HG03060 (cell line): ENCODE measurements at regions not wholly inside any gene's neighbourhood (a gene's known extent, or its start where the extent isn't known, plus 50 kb on each side); places are given as distances from the start of the nearest gene placed in this dataset.
"Not testable (repeated sequence)": the region's sequence is repeated elsewhere in the genome, so short reads cannot be mapped to it uniquely, and the experiment has no call there.

Experiments used
- ATAC-seq: cut with Tn5 transposase; IDR thresholded peaks from one replicate; pipeline ENCODE4 v1.9.1; 2021; ENCODE audit warnings: low read depth, moderate number of reproducible peaks; ENCODE audit not compliant: unreplicated experiment

DNA sequence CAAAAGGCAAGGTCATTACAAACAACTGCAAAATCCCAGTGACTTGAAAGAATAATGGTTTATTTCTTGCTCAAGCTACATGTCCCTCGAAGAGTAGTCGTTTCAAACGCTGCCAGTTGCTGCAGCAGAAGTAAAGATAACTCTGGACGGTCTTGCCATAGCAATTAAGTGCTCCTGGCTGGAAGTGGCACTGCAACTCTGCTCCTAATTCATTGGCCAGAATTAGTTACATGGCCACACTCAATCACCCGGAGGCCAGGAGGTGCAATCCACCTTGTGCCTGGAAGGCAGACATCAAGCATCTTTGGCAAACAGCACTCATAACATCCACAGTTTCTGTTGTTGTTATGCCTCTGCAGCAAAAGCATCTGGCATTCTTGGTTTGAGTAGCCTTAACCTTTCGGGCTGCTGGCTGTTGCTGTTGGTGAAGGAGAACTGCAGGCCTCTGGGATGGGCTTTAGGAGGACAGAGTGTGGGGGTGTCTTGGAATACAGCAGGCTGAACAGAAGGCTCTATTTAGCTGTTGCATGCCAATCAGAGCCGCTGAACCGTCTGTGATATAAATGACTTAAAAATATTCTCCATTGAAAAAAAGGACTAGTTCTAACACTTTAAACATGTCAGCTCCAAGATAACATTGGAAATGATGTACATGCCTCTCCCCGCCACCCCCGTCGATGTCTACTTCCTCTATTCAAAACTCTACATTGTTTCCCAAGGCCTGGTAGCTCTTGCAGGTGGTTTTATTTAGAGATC lies 123.5 kb upstream of the DYRK2 start:
- no peak for ATAC-seq

DNA sequence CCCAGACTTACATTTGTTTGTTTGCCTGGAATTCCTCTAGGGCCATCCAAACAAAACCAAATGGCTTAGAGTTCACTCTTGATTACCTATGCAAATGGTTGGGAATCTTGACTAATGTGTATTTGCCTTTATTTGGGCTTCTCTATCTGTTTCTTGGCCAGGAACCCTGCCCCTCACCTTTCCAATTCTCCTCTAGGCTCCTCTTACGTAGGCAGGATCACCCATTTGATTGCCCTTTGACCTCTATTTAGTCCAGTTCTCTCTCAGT lies 123.0 kb upstream of the DYRK2 start:
- ATAC-seq, result no peak

DNA sequence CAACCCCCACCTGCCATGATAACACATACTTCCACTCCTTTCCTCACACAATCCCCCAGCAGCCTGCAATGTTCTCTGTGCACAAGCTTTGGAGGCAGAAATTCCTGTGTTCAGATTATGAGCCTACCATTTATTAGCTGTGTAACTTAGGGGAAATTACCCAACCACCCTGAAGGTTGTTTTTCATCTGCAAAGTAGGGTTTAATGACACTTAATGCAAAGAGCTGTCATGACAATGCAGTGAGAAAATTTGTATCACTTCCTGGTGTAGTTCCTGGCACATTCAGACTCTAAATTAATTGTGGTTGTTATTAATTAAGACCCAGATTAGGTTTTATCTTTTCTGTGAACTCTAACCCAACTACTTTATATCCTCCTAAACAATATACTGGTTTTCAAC lies 122.4 kb upstream of the DYRK2 start:
- no peak for ATAC-seq

DNA sequence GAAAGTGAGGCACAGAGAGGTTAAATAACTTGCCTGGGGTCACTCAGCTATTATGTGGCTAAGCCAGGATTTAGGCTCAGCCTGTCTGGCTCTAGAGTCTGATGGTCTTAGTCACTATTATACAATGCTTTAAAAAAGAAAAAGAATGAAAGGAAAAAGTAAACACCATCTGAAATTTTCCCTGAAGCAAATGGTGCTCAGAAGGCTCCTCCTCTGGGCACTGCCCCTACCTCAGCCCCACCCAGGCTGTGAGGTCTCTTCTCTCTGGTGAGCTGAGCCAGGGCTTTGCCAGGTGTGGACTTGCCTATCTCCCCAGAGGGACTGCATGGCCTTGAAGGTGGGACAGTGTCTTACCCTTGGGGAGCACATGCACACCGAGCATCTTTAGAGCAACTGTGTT lies 117.5 kb upstream of the DYRK2 start:
- ATAC-seq, result no peak

DNA sequence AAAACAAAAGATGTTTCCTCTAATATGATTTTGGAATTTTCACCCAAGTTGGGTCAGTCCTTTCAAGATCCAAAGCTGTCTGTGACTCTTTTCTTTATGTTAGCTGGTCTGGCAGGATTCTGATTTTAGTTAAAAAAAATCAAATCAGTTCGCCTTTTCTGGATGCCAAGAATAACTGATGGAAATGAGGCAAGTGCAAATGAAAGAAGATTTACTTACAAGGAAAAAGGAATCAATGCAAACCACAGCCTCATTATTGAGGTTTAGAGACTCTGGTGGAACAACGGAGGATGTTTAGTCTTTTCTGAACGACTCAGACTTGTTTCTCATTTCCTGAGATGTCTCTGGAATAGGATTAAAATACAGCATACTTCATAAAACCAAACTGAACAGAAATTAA lies 117.0 kb upstream of the DYRK2 start:
- ATAC-seq, result no peak

DNA sequence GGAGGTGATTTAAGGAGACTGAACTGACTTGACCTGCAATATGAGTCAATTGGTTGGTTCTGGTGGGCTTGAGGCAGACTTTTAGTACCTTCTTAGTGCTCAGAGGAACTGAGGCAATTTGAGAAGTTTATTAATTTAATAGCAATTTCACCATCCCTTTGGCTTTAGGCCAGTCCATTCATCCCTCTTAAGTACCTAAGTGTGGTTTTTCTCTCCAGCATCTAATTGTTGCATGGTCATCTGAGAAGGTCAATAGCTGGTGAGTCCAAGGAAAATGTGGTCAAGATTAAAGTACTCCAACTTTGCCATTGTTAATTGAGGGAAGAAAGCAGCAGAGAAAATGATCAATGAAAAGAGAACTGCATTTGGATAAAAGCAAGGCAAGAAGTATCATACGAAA lies 115.4 kb upstream of the DYRK2 start:
- no peak for ATAC-seq

DNA sequence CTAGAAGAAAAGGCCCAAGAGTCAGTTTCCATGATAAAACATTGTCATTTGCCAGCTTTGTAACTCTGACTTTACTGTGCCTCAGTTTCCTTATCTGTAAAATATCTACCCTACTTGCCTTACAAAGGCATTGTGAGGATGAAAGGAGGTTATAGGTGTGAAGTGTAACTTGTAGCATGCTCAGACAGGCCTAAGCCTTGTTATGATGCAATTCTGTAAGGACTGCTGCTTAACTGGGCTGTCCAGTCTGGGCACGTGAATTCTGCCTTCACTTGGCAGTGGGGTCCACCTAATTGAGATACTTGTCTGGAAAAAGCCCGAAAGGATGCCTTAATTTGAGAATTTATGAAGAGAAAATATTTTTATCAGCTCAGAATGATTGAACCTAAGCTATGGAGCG lies 114.5 kb upstream of the DYRK2 start:
- ATAC-seq, result no peak

DNA sequence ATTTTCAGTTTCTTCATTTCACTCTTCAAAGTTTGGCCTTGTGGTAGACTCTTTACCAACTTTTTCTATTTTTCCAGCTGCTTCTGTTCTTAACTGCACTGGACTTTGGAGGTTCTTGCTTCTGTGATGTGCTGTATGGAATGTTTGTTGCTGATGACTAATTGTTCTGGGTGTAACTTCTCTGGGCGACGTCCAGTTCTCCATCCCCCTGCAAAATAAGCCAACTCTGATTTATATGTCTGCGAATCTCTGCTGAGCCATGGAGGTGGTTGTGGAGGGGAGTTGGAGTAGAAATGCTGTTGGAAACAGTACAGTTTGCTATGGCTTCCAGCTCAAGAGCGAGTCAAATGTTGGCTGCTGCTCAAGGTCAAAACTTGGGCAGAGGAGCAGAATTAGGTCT lies 113.9 kb upstream of the DYRK2 start:
- no peak for ATAC-seq

DNA sequence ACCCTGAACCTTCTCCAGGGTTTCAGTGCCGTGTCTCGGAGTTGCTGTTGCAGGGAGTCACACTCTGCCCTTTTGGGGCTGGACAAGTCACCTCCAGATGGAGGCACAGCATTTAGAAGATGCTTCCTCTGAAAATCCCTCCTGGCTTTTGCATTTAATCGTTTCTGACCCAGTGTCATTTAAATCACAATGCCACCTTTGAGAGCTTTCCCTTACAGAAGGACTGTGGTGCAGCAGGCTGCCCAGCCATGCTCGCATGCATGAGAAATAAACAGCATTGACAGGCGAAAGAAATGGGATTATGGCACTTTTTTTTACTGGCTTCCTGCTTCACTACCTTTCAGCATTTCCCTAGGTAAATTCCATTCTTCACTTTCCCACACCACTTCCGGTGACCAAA lies 113.4 kb upstream of the DYRK2 start:
- no peak for ATAC-seq

DNA sequence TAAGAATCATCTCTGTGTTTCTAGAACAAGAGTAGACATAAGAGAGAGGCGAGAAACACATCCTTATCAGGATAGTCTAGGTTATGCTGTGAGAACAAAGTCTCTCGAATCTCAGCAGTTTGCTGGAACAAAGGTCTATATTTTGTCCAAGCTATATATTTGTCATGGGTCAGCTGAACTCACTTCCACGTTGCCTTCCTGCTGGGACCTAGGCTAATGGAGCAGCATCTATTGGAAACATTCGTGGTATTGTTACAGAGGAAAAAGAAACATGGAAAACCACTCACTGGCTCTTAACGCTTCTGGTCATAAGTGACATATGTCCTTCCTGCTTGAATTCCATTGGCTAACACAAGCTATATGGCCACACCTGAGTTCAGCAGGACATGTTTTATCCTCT lies 112.6 kb upstream of the DYRK2 start:
- no peak for ATAC-seq

DNA sequence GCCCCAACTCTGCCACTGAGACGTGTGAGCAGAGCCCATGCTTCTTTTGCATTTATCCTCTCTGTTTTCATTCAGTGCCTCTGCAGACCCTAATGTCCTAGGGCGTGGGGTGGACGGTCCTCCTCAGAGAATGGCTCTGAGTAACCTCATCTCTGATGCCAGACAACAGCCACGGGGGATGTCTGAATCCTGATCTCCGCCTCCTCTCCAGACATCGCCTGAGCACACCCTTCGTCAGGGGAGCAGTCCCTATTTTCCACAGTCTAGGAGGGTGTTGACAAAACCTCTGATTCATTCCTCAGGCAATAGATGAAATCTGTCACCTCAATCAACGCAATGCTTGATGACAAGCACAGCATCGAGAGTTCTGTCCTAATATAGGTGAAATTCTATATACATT lies 109.2 kb upstream of the DYRK2 start:
- no peak for ATAC-seq

DNA sequence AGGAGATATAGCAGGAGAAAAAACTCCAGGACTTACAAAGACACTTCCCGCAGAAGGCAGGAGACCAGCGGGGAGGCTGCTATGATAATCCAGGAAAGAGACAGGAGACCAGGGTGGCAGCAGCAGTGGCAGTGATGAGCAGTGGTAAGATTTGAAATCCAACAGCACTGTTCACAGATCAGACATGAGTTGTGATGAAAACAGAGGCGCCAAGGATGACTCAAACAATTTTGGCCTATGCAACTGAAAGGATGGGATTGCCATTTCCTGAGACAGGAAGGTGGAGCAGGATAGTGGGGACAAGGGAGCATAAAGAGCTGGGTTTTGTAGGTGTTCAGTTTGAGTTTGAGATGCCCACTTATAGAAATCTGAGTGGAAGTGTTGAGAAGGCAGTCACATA lies 108.6 kb upstream of the DYRK2 start:
- no peak for ATAC-seq

DNA sequence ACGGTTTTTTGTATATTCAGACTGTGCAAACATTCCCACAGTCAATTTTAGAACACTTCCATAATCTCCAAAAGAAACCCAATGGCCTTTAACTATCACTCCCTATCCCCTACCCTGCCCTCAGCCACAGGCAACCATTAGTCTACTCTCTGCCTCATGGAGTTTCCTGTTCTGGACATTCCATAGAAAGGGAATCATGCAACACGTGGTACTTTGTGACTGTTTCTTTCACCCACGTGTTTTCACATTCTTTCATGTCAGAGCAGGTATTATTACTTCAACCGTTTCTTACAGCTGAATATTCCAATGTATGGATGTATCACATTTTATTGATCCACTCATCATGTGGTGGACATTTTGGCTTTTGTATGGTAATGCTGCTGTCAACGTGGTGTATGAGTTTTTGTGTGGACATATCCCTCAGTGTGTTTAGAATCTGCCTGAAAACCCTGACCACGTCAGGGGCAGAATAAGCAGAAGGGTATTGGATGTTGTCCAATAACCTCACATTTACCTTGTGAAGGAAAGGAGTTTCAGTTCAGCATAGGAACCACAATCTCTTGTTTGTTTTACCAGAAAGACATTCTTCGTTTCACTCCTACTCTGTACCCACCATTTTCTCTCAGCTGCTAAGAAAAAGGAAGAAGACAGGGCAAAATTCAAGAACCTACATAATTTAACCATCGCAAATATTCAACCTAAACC lies 107.5 kb upstream of the DYRK2 start:
- no peak for ATAC-seq

DNA sequence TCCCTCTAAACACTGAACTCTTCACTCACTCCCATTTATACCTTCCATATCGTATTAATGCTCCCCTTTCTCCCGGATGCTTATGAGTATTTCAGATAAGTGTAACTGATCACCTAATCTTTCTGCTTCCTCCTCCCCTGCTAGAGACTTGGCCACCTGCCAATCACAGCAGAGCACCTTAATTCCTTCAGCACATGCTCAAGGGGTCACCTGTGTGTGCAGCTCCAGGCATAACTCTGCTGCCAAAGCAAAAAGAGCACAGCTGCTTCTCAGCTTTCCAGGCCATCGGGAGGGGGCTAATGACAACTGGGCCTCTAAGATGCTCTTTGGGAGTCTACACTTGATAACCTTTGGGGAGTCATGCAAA lies 106.9 kb upstream of the DYRK2 start:
- ATAC-seq, result no peak

DNA sequence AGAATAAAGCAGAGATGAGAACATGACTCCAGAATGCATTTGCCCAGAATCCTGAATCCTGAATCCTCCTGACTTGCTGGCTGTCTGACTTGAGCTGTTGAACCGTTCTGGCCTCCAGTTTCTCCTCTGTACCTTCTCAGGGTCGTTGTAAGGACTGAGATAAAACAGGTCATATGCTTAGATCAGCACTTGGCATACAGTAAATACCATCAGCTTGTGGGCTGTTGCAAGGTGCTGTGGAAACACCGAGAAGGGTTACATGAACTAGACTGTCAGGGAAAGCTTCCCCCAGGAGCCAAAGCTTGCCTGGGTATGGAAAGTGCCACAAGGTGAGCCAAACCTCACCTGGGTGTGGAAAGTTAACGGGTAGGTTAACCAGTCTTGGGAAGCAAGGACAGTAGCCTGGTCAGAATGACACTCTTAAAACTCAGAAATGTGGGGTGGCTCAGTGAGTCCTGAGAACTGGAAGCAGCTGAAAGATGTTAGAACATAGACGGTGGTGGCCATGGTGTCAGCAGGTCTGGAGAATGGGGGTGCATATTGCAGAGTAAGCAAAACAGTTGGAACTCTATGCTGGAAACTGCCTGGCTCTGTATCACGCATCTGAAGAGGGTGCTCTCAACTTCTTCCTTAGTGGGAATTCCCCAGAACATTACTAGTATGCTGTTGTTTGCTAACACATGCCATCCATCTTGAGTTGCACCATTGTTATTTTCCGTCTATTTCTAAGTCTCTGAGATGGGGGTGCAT lies 105.3 kb upstream of the DYRK2 start:
- ATAC-seq, result no peak

DNA sequence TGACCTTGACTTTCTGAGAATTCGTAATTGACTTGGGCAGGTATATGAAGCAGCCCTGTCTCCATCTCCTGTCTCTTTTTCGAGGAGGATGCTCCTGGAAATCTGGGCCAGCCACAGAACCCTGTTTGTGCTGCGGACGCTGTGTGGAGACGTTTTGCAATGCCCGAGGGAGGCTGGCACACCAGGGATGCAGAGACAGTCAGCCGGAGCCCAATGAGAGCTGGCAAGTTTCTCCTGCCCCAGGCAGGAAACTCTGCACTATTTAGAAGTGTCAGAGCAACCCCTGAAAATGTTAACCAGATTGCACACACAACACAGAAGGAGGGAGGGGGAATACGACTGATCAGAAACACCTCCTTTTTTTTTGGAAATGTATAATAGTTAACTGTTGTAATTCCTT lies 103.2 kb upstream of the DYRK2 start:
- ATAC-seq, result no peak

DNA sequence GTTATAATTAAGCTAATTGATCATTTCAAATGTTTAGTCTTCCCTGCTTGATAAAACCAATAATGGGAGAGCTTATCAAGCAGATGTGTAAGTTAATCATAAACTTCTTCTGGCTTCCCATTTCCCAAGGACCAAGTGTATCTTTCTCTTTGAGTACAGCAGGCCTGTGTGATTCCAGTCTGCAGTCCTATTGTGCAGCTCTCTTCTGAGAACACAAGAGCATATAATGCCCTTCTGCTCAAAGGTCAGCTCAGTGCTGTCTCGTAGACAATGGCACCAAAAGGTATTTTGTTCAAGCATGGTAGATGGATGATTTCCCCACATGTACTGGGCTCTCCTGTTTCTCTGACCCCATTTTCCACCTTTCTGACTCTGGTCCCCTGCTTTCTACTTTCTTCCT lies 101.8 kb upstream of the DYRK2 start:
- no peak for ATAC-seq

DNA sequence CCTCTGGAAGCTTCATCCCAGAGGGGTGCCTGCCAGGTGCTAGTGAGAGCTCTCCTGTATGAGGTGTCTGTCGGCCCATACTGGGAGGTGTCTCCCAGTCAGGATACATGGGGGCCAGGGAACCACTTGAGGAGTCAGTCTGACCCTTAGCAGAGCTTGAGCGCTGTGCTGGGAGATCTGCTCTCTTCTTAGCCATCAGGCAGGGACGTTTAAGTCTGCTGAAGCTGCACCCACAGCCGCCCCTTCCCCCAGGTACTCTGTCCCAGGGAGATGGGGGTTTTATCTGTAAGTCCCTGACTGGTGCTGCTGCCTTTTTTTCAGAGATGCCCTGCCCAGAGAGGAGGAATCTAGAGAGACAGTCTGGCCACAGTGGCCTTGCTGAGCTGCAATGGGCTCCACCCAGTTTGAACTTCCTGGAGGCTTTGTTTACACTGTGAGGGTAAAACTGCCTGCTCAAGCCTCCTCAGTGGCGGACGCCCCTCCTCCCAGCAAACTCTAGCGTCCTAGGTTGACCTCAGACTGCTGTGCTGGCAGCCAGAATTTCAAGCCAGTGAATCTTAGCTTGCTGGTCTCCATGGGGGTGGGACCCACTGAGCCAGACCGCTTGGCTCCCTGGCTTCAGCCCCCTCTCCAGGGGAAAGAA lies 93.3 kb upstream of the DYRK2 start:
- not testable (repeated sequence) for ATAC-seq

DNA sequence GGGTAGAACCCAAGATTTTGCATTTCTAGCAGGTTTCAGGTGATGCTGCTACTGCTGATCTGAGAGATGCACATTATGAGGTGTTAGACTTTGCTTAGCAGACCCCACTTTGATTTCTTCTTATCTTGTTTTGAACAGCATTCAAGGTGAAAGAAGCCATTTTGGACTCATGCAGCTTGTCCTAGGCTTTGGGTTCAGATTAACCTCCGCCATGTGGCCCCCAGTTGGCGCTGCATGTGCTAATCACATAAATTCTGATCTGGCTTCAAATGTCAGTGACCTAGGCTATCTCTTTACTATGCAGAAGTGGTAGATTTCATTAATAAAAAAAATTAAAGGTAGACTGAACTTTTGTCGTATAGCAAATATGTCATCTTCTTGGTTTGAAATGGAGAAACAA lies 89.8 kb upstream of the DYRK2 start:
- no peak for ATAC-seq

DNA sequence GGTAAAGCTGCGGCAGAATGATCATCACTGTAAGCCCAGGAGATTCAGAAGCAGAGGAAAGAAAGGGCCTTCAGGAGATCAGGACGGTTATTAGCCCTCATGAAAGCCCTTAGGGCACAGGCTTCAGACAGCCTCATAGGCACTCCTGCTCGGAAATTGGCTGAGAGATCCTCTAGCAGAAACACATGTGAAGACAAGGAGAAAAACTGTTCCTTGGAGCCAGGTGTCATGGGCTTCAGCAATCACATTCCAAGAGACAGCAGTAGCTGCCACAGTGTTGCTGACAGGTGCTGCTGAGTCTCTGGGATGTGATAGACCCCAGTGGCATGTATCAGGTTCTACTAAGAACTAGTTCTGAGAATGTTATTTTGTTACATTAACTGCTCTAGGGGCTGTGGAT lies 88.8 kb upstream of the DYRK2 start:
- no peak for ATAC-seq

DNA sequence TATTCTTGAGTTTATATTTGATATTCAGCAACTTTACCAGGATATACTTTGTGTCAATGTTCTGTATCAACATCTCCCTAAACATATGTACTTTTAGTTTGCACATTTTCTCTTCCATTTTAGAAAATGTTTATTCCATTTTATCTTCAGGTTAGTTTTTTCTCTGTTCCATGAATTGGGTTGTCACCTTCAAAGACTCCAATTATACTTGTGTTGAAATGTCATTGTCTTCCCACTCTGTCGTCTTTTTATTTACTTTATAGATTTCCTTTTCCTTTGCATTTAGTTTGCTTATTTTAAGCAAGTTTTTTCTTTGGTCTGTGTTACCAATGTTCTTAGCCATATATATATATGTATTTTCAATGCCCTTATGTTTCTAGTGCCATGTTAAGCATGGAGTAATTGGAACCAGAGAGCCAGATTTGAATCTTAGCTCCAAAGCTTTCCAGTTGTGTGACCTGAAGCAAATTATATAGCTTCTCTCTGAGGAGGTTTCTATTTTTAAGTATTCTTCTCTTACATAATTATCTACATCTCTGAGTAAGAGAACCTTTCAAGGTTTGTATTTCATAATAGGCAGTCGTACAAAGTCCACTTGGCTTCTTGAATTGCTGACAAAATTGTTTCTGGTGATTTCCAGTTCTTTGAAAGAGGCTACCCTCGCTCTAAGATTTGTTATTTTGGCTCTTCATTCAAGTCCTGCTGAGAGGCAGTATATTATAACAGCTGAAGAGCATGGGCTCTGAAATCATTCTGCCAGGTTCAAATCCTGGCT lies 85.8 kb upstream of the DYRK2 start:
- no peak for ATAC-seq
